ENCODE measurements at regions not wholly inside any gene's neighbourhood (a gene's known extent, or its start where the extent isn't known, plus 50 kb on each side); places are given as distances from the start of the nearest gene placed in this dataset.

DNA sequence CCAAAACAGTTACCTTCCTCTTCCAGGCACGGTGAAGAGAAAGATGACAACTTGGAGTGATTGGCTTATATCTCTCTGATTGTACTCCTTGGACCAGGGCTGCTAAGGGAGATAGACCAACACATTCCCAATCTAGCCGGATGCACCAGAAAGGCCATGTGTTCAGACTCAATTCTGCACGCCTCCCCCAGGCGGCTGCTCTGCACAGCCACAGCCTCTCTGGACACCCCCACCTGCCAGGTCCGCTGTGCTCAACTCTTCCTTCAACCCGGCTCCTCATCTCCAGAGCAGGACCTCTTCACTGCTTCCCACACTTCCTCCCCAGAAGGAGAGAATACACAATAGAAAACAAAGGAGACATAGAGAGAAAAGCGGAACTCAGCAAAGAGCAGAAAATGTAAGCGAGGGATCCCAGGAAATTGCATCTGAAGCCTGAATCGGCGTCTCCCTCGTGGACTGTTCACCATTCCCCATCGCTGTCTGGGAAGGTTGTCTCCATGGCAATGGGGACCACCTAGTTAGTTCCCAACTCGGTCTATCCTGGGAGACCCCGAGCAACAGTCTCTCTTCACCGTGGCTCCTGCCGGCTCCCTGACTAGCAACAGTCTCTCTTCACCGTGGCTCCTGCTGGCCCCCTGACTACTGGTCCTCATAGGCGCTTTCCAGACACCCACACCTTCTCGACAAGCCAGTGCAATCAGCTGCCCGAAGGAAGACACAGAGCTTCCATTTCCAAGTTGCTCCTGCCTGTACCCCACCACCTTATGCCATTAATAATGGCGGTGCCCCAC lies 361.7 kb upstream of the MYT1L start:
- FAIRE-seq = no peak
- DNase-seq (ENCODE audit: insufficient read length, low spot score) = no peak

DNA sequence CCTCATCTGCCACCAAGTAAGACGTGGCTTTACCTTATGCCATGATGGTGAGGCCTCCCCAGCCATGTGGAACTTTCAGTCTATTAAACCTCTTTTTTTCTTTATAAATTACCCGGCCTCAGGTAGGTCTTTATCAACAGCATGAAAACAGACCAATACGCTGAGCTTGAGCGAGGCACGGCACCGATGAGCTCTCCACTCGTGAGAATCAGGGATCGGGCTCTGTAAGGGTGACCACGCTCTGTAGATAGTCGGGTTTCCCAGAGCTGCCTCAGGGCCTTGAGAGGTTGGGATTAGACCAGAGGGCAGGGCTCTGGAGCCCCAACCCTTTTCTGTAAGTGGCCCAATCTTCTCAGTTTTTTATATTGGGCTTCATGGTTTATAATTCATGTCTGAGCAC lies 360.3 kb upstream of the MYT1L start:
- DNase-seq (ENCODE audit: insufficient read length, low spot score) (no peak), FAIRE-seq (no peak)

DNA sequence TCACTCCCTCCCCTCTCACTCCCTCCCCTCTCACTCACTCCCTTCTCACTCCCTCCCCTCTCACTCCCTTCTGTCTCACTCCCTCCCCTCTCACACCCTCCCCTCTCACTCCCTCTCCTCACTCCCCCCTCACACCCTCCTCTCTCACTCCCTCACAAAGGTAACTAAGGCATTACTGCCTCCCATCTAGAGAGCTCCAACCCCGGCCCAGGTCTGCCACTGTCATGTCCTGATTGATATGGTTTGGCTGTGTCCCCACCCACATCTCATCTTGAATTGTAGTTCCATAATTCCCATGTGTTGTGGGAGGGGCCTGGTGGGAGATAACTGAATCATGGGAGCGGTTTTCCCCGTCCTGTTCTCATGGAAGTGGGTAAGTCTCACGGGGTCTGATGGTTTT lies 359.9 kb upstream of the MYT1L start:
- FAIRE-seq (no peak), DNase-seq (ENCODE audit: insufficient read length, low spot score) (no peak)

DNA sequence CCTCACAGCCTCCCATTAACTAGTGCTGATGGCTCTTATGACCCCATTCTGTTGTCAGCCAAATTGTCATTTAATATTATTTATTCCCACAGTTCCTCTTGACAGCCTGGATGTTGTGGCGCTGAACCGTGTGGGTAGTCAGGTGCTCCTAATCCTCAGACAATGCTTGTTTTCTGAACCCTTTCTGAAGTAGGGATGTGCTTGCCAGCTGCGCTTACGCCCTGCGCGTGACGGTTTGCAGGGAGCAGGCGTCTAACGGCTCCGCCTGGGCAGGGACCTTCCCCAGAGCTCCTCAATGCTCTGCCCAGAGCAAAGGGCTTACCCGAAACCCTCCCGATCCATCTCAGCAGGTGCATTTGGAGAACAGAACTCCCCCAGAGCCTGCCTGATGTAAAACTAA lies 358.2 kb upstream of the MYT1L start:
- DNase-seq (ENCODE audit: insufficient read length, low spot score) (no peak), FAIRE-seq (no peak)

DNA sequence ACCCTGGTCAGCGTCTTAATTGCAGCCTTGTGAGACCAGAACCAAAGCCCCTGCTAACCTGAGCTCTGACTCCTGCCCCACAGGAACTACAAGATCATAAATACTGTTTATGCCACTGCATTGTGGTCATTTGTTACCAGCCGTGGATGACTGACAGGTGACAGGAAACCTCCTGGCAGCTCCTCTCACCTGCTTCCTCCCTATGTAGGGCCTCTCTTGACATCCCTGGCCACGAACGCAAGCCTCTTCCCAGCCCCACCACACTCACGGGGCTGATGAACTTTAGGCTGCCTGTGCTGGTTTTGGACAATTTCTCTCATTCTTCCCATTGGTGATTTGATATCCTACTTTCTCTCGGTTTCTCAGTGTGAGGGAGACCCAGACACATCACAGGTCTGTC lies 357.2 kb upstream of the MYT1L start:
- no peak for DNase-seq (ENCODE audit: insufficient read length, low spot score)
- no peak for FAIRE-seq

DNA sequence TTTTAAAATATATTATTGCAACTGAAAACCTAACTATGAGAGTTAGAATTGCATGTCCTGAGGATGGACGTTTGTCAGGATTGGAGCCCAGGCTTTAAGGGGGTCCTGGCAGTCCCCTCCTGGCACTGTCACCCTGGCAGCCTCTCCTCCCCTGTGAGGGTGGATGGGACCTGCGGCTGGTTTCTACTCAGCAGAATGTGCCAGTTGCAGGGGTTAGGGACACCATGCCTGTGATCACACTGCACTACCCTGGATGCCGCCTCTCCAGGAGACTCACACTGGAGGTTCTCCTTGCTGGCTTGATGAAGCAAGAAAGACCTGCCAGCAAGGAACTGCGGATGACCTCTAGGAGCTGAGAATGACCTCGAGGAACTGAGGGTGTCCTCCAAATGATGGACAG lies 356.7 kb upstream of the MYT1L start:
- FAIRE-seq (no peak), DNase-seq (ENCODE audit: insufficient read length, low spot score) (no peak)

DNA sequence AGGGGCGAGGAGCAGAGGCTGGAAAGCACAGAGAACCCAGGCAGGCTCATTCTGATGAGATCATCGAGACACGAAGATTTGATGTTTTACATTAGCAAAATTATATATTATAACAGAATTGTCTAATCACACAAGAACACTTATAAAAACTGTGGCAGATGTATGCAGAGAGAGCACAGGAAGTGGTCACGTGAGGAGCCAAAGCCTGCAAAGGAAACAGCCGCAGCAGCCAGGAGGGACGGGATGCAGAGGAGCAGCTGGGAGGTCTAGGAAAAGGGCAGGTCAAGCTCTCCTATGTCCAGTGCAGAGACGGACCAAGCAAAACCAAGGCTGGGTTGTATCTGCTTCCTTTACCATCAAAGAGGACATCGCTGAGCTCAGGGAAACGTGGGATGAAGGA lies 355.1 kb upstream of the MYT1L start:
- DNase-seq (ENCODE audit: insufficient read length, low spot score) = no peak
- FAIRE-seq = no peak

DNA sequence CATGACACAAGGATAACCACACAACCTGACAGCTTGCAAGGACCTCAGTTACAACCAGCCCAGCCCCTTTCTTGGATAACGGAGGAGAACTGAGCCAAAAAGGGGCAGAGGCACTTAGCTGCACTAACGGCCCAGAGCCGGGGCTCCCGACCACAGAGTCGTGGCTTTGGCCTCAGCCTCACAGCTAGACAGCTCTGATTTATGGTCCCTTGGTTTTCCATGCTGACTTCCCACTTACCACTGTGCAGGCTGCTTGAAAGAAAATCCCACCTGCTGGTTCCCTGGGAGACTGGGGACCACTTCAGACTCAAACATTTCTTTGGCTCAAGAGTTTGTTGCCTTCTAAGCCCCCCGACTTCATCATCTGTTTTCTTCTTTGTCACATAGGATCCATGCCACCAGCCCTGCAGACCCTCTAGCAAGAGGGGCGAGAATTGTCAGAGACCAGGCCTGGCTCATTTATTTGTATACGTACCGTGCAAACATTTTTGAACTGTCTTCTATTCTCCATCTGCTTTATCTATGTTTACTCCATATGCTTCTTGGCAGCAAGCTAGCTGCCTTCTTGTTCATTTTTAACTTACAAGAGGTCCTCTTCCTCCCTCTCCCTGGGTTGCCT lies 352.6 kb upstream of the MYT1L start:
- DNase-seq (ENCODE audit: insufficient read length, low spot score) (no peak), FAIRE-seq (no peak)

DNA sequence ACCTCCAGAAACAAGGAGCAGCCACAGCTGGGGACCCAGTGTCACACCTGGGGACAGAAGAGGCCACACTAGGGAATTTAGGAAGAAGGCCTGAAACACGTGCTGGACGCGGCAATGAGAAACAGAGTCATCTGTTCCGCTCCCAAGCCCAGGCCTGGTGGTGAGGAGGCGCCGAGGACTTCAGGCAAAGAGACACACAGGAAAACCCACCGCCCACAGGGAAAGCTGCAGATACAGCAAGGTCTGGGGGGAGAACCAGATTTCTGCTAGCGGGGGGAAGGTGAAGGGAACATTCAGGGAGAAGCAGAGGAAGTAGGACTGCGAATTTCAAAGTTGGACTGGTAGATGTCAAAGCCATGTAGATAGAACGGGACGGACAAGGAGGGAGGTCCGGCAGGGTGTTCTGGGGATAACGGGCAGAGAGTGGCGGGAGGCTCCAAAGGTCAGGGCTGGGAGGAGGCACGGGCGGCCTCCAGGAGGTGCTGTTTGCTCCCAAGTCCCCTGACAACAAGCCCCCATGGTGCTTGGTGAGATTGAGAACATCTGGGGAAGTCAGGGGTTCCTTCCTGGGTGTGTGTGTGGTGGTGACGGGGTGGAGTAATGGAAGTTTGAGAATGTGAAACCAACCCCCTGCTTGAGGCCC lies 351.7 kb upstream of the MYT1L start:
- DNase-seq (ENCODE audit: insufficient read length, low spot score) = no peak
- peak; percentile 8 for FAIRE-seq

DNA sequence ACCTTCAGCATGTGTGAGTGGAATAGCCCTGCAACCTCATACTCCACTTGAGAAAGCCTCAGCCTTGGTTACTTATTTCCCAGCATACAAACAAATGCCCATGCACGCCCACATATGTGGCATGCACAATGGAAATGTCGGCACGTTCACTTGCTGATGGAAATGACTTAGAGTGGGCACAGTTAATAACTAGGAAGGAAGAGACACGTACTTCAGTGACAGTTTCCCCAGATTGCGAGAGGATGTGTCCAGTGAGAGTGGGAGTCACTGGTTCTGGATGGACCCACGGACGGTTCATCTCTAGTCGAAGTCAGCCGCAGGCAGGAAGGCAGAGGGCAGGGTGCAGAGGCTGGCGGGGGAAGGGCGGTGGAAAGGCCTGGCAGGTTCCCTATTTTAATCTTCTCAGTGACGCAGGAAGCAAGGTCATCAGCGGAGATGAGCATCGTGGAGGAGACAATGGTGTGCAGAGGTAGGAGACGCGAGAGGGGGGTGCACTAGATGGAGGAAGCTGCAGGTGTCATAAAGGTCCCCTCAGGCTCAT lies 350.7 kb upstream of the MYT1L start:
- FAIRE-seq = no peak
- no peak for DNase-seq (ENCODE audit: insufficient read length, low spot score)

DNA sequence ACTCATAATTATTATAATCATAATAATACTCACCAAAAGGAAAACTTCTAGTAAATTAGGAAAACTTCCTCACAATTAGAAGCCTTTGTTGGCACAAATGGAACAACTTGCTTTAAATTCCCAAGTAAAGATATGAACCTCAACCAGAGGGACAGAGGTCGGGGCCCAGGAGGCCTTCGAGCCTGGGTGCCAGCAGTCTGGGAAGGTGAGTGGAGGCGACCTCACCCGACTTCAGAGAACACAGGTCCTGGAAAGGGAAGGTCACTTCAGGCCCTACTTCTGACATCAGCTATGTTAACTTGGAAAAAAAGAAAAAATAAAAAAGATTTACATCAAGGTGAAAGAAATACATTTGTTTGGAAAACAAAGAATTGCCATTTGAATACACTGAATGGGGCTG lies 350.0 kb upstream of the MYT1L start:
- no peak for FAIRE-seq
- DNase-seq (ENCODE audit: insufficient read length, low spot score) = no peak

DNA sequence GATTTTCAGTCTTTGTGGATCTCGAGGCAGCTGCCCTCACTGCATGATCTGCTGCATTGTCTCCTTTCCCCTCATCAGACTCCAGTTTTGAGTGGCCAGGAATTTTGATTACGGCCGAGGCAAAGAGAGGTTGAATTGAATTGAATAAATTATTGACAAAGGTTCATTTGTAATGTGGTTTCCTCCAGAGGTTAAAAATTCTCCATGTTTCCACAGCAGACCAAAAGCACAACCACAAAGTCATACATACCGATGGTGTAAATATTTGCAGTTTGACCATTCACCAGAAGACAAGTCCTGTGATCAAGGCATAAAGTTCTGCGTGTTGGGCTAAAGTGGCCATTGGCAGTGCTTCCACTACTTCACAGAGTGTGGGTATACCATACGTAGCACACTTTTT lies 343.8 kb upstream of the MYT1L start:
- FAIRE-seq = no peak
- no peak for DNase-seq (ENCODE audit: insufficient read length, low spot score)

DNA sequence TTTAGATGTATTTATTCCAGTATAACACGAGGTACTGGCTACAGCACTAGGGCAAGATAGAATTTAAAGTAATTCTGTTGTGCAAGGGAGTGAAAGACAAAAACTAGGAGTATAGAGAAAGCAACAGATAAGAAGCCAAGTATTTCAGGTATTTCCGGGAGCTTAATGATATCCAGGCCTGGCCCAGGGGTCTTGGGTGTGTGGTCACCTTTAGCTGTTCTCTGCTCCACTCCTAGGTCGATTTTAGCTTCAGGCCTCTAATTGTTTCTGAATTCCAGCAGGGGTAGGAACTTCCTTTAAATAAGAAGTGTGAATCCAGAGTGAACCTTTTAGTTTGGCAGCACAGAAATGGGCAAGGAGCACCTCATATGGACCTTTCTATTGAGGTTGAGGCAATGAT lies 342.3 kb upstream of the MYT1L start:
- DNase-seq (ENCODE audit: insufficient read length, low spot score) = no peak
- no peak for FAIRE-seq

DNA sequence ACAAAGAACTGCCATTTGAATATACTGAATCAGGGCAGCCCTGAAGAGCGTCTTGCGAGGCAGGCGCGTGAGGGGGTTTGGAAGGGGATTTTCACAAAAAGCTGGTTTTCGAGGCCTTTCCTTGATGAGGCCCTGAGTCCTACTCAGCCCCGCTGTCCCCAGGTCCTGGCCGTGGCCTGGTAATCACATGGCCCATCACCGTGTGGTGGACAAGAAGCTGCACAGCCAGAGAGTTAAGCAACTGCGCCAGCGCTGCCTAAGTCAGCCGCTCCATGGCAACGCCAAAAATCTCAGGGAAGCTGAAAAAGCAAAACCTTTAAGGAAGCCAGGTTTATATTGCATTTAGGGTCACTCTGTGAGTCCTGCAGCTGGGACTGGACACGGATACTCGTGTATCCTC lies 341.2 kb upstream of the MYT1L start:
- no peak for DNase-seq (ENCODE audit: insufficient read length, low spot score)
- no peak for FAIRE-seq

DNA sequence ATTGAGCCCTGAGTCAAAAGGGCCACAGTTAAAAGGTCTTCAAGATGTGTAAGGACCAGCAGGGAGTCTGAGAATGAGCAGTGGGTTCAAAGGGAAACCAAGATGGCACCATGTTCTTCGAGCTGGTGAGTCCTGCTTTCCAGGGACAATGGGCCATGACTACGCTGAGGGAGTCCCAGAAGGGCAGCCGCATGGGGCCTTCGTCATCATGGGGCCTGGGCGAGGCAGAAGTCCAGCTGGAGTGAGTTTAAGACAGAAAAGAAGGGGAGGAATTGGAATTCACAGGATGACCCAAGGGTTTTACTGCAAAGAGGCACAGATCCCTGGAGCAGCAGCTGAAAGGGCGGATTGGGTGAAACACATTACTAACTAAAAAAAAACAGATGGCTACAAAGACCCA lies 340.8 kb upstream of the MYT1L start:
- FAIRE-seq (no peak), DNase-seq (ENCODE audit: insufficient read length, low spot score) (no peak)

DNA sequence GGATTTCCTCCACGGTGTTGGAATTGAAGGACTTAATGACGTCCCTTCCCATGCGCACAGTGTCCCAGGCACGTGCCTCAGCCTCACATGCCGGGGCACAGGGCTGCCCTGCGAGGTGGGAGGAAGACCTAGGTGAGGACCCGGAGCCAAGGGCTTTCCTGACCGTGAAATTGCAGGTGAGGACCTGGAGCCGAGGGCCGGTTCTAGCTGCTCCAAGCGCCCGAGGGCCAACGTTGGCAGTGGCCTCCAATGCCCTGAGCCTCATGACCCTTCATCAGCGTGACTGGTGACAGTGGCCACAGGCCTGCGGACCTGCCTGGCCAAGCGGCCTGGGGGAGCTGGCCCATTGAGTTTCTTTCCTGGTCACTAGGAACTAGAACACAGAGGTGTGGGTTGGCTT lies 338.2 kb upstream of the MYT1L start:
- DNase-seq (ENCODE audit: insufficient read length, low spot score) (no peak), FAIRE-seq (no peak)

DNA sequence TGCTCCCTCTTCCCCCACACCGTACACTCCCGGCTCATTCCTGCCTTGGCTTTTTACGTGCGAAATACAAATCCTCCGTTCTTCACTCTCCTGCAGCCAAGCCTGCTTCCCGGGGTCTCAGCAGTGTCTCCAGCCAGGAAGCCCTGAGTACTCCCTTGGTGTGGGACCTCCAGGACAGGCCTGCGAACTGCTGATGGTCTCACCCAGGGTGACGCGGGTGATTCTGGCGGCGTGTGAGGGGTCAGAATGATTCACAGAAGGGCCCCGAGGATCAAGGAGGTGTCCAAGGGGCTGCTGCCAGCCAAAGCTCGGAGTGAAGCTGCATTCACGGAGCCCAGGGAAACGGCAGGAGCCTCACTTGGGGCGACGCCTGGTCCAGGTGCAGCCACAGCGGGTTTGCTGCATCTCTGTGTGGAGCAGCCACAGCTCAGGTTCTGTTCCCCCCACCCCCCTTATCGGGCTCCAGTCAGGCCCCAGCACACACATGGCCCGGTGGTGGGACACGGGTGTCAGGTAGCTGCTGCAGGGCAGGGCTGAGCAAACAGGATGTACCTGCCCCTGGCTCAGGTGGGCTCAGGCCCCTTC lies 337.7 kb upstream of the MYT1L start:
- DNase-seq (ENCODE audit: insufficient read length, low spot score) = no peak
- no peak for FAIRE-seq

DNA sequence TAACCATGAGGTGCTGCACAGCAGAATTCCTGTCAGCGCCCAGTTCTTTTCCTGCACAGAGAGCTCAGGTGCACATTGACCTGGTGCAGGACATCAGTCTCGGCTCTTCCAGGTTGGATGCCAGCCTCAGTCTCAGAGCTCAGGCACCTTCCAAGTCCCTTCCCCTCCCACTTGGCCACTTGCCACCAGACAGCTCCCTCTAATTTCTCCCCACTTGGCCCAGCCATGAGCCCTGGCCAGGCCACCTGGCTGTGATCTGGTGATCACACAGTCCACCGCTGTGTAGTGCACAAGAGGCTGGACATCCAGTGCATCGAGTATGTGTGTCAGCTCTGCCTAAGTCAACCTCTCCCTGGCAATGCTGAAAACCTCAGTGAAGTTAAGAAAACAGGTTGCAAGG lies 336.6 kb upstream of the MYT1L start:
- FAIRE-seq = no peak
- DNase-seq (ENCODE audit: insufficient read length, low spot score) = no peak

DNA sequence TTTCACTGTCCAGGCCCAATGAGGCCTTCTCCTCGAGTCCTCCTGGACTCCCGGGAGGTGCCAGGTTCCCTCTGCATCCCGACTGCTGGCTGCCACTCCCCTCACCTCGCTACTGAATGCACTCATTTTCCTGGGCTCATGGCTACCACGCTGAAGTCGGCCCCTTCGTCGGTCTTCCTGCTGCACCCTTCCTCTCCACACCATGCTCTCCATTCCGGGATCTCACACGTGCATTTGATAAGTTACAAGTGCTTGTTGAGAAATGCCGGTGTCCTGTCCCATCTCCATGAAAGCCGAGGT lies 334.7 kb upstream of the MYT1L start:
- DNase-seq (ENCODE audit: insufficient read length, low spot score) (no peak), FAIRE-seq (no peak)

DNA sequence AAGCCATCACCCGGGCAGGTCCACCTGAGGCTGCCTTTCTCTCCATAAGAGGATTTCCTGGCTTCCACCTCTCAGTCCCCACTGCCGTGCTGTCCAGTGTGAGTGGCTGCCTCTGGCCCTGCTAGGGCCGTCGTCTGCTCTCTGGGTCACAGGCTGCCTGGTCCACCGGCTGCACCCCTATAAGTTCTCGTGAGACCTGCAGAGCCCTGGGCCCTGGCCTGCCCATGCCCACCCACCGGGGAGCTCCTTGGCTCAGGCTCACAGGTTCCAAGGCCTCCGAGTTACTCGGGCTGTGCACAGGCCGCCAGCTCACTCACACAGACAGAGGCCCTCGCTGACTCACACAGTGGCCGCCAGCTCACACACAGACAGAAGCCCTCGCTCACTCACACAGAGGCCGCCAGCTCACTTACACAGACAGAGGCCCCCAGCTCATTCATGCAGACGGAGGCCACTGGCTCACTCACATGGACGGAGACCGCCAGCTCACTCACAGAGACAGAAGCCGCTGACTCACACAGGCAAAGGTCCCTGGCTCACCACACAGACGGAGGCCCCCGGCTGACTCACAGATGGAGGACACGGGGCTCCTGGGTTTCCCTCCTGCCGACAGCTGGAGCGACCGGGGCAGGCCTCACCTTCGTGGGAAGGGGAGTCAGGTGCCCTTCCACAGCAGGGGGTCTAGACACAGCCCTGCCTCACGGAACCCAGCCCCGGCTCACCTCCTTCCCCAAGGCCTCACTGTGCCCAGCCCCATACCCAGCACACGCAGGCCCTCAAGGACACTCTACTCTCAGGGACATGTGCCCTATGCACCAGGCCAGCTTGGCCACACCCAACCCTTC lies 334.1 kb upstream of the MYT1L start:
- FAIRE-seq (no peak), DNase-seq (ENCODE audit: insufficient read length, low spot score) (no peak)

Data from GM19239 (cell line).